ENCODE measurements at regions not wholly inside any gene's neighbourhood (a gene's known extent, or its start where the extent isn't known, plus 50 kb on each side); places are given as distances from the start of the nearest gene placed in this dataset.

DNA sequence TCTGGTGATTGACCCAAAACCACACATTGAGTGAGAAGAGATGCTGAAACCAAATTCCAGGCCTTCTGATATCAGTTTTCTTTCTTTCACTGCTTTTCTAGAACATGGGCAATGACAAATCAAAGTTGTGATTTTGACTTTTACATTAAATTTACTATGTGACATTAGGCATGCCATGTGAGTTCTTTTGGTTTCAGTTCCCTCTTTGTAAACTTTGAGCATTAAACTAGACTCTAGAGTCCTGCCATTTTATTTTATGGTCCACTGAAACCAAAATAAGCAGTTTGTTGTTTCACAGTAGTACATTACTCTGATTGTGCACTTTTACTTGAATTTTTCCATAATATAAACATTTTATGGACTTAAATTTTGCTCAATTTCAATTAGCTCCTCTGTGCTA lies 381.1 kb upstream of the SEMA3D start:
- no peak for TF ChIP-seq CTCF (IDR thresholded peaks at IDR 0.05)
- no peak for TF ChIP-seq ZFX (IDR thresholded peaks at IDR 0.05; ENCODE audit: borderline replicate concordance)
